Stimulated activated CD4-positive, alpha-beta T cell treated with anti-CD3 and anti-CD28 coated beads, TNF-alpha, amount 100 ng/mL, for 24 hours (primary cell): ENCODE measurements at regions not wholly inside any gene's neighbourhood (a gene's known extent, or its start where the extent isn't known, plus 50 kb on each side); places are given as distances from the start of the nearest gene placed in this dataset.
A peak's percentile ranks its signal among the peaks of the same experiment; 100 is the strongest.
"Not testable (repeated sequence)": the region's sequence is repeated elsewhere in the genome, so short reads cannot be mapped to it uniquely, and the experiment has no call there.

ENCODE experiments used
- DNase-seq, 3 experiments: peaks; one replicate each; pipeline ENCODE4 v3.0.0-alpha.2; 2020; ENCODE audit warnings: low read depth in 3 of 3

DNA sequence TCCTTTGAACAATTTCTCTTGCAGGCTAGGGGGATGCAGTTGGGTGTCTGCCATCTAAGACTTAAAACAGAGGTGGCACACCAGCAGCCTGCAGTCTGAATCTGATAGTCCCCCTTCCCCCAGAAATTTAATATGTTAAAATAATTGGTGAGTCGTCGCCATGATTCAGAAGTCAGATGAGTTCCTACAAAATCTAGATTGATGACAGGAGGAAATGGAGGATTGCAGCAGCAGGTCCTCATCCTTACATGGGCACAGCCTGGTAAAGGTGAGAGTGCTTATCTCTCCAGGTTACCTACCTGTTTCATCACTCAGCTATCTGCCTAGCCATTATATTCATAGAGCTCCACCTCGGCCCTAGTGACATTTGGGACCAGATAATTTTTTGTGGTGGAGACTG, 112.3 kb downstream of the PCSK1 start:
- no peak for DNase-seq

DNA sequence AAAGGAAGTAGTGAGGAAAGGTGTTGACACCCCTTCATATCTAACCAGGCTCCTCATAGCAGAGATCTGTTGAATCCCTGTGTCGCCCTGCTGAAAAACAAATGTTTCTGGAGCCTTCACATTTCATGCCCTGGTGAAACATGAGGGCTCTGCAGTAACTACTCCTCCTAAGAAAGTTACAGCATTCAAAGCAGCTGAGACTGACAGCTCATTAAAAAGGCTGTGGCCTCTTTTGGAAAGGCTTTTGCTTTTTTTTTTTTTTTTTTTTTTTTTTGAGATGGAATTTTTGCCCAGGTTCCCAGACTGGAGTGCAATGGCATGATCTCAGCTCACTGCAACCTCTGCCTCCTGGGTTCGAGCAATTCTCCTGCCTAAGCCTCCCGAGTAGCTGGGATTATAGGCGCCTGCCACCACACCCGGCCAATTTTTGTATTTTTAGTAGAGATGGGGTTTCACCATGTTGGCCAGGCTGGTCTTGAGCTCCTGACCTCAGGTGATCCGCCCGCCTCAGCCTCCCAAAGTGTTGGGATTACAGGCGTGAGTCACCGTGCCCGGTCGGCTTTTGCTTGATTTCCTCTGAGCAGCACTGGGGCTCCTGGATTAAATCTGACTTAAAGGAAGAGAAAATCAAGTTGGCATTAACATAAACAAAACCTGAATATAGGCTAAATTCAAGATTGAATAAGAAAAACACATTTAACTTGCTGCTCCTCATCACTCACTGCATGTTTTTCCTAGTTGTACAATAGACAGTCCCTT, 112.9 kb downstream of the PCSK1 start:
- DNase-seq, result not testable (repeated sequence)

DNA sequence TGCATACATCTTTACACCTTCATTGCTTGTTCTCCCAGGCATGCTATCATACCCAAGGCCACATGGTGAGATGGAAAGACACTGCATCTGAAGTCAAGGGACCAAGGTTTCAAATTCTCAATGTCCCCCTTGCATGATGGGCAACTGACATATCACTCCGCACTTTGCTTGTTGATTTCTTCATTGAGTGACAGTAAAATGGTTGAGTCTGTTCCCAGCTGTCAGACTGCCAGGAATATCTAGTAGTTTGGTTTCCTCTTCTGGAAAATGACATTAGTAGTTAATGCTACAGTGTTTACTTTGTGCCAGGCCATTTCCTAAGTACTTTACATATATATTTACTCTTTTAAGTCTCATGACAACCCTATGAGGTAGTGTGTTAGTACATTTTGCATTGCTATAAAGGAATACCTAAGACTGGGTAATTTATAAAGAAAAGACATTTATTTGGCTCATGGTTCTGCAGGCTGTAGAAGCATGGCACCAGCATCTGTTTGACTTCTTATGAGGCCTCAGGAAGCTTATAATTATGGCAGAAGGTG, 114.4 kb downstream of the PCSK1 start:
- no peak for DNase-seq

DNA sequence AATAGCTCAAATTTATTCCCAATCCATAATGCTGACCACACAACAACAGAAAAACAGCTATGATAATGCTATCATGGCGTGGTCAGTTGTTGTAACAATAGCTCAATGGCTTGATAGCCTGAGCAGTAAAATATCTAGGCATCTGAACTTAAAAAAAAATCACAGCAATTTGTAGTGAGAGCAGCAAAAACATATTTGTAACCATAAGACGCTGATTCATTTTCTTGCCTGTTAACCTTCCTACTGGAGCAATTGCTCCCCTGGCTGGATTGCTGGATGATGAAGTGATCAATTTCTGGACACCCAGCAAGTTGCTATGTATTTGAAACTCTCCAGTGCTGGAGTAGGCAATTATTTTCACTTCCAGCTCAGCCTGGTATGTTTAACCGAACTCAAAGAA, 115.1 kb downstream of the PCSK1 start:
- DNase-seq, result no peak

DNA sequence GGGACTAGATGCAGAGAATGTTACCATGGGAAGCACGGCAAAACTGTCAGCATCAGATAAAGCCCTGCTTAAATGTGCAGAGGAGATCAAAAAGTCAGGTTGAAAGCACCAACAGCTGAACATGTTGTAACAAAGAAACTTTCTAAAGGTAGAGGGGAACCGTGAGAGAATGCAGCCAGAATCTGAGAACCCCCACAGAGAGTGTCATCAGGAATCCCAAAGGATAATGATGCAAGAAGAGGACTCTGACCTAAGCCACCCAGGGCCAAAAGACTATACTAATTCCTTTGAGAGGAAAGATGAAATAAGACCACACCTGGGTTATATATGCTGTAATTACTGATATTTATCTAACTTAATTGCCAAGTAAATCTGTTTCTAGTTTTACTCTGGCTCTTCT, 116.6 kb downstream of the PCSK1 start:
- DNase-seq, result no peak

DNA sequence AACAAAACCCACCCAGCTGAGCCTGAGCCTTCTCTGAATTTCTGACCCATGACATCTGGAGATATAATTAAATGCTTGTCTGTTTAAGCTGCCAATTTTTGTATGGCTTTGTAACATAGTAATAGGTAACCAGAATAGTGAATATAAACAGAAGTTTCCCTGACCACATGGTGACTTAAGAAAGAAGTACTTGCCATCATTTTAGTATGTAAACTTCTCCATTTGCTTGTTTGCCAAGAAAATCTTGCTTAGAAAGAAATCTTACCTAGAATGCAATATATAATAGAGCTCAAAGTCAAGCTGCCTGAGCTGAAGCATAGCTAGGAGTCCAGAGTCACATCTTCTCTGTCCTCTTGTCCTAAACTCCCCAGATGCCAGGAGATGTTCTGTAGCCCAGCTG, 117.0 kb downstream of the PCSK1 start:
- no peak for DNase-seq

DNA sequence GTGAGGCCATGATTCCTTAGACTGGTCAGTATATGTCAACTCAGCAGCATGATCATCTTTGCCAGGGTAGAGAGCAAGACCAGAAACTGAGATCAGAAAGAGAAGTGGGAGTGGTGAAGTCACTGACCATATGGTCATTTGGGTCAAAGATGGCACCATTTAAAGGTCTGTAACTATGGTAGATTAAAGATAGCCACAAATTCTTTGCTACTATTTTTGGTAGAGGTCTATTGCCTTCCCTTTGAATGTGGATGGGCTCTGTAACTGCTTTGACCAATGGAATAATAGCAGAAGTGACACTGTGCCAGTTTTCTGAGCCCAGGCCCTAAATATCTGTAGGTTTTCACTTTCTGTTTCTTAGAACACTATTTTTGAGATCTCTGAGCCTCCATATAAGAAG, 117.6 kb downstream of the PCSK1 start:
- DNase-seq, result no peak

DNA sequence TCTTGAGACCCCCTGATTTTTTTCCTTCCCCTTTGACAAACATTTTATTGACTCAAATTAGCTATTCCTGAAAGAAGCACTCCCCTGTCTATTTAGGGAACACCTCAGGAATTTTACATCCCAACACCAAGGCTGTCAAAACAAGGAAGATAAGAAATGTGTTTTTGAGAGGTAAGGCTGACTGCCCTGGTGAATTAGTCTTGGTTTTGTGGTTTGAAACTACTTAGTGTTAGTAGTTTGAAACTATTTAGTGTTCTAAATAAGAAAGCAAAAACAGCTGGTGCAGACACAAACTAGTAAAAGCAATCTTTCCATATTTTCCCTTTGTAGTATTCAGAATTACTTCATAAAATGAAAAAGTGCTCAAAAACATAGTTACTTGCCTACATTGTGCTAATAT, 120.7 kb downstream of the PCSK1 start:
- DNase-seq, result no peak

DNA sequence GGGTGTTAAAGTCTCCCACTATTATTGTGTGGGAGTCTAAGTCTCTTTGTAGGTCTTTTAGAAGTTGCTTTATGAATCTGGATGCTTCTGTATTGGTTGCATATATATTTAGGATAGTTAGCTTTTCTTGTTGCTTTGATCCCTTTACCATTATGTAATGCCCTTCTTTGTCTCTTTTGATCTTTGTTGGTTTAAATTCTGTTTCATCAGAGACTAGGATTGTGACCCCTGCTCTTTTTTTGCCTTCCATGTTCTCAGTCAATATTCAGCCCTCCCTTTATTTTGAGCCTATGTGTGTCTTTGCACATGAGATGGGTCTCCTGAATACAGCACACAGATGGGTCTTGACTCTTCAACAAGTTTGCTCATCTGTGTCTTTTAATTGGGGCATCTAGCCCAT, 126.0 kb downstream of the PCSK1 start:
- DNase-seq, result not testable (repeated sequence)

DNA sequence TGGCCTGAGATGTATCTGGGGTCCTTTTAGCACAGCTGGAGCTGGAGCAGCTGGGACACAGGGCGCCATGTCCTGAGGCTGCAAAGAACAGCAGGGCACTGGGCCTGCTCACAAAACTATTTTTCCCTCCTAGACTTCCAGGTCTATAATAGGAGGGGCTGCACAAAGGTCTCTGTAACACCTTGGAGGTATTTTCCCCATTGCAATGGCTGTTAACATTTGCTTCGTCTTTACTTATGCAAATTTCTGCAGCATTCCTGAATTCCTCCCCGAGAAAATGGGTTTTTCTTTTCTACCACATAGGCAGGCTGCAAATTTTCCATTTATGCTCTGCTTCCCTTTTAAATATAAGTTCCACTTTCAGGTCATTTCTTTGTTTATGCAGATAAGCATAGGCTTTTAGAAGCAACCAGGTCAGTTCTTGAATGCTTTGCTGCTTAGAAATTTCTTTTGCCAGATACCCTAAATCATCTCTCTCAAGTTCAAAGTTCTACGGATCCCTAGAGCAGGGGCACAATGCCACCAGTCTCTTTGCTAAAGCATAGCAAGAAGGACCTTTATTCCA, 130.8 kb downstream of the PCSK1 start:
- DNase-seq, result no peak

DNA sequence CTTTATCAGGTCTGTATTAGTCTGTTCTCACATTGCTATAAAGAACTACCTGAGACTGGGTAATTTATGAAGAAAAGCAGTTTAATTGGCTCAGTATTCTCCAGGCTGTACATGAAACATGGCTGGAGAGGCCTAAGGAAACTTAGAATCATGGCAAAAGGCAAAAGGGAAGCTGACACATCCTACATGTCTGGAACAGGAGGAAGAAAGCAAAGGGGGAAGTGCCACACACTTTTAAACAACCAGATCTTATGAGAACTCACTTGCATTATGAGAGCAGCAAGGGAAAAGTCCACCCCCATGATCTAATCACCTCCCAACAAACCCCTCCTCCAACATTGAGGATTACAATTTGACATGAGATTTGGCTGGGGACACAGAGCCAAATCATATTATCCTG, 132.1 kb downstream of the PCSK1 start:
- no peak for DNase-seq

DNA sequence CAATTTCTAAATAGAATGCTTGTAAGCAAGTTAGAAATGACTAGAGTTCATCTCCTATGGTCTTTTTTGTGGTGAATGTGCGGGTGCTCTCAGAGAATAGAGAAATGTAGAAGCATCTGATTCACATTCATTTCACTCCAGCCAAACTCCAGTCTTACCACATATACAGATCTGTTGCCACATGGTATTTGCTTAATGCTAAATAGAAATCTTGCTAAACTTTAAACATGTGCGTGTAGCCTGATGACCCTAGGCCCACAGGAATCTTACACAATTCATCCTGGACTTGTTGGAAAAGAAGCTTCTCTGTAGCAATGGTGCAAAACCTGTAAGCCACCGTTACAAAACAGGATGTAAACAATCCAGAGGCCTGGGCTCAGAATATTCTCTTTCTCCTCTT, 135.2 kb downstream of the PCSK1 start:
- no peak for DNase-seq

DNA sequence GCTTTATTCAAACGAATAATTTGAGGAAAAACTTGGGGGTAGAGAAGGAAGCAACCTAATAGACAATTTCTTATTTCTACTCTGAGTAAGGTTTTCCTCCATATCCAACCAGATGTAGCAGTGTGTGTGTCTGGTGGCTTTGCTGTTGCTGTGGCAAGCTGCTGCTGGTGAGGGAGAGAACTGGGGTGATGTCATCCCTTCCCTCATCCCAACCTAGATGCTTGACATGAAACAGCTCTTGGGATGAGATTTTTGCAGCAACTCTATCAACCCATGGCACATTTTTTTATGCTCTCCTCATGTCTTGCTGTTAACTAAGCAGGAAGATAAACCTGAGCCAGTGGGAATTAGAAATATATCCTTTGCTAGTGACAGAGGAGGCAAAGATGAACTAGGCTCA, 135.8 kb downstream of the PCSK1 start:
- DNase-seq, result no peak

DNA sequence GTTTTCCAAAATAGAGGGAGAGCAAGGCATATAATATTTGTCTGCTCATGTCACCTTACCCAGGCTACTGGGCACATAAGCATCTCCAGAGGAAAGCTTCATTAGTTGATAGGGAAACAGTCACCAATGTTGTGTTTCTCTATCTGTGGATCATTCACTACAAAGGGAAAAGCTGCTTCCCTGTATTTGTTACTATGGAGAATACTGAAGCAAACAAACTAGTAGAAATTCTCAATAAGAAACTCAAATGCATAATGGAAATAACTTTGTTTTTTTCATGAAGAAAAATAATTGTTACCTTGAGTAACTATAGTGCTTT, 138.2 kb downstream of the PCSK1 start:
- DNase-seq, result no peak

DNA sequence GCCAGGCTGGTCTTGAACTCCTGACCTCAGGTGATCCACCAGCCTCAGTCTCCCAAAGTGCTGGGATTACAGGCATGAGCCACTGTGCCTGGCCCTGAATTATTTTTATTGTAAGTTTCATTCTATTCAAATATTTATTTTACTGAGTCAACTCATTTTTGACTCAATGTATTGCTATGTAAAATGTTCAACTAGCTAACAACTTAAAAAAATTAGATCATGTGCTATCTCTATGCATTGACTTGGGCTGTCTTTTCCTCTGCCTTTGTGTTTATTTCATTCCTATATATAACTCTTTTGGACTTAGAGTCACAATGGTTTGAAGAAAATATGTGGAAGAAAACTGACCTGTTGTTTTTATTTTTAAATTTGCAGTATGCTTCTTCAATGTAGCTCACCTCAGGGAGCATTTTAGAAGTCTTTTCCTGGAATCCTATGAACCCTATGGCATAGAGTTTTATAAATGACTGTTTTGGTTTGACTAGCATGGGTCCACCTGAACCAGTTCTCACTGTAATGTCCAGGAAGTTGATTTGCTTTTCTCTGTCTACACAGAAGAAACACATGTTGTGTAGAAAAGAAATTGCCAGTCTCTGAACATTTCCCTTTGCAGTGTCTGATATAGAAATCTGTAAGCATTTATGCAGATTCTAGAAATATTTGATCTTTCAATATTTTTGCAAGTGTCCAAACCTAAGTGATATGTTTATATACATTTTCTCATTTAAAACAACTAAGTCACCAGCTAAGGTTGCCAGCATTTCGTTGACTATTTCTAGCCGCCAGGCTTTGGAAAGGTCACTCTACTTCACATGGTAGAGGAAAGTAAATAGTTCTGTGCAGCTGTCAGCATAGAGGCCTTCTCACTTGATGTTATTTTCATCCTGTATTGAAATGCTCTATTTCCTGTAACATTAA, 138.8 kb downstream of the PCSK1 start:
- DNase-seq, result no peak

DNA sequence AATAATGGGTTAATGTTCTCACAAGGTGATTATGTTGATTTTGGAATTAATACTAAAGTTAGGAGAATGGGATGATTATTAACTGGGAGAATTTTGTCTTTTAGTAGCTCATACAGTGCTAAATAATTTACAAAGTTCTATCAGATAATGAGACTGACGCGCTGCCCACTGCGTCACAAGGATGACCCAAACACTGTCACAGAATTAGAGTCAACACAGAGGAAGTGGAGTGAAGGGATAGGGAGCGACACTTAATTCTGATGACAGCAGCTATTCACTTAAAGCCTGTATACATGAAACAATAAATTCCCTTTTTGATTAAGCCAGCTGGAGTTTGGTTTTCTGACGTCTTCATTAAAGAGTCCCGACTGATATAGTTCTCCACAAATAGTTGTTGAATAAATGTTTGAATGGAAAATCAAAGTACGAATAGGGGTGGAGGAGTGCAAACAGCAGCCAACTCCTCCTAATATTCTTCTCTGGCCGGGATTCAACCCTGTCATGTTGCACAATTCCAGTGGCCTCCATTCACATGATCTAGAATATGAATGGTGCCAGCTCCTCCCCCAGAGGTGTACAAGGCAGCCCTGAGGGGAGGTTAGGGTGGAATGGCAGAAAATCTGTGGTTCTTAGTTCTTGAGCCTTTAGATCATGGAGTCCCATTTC, 140.3 kb downstream of the PCSK1 start:
- no peak for DNase-seq

DNA sequence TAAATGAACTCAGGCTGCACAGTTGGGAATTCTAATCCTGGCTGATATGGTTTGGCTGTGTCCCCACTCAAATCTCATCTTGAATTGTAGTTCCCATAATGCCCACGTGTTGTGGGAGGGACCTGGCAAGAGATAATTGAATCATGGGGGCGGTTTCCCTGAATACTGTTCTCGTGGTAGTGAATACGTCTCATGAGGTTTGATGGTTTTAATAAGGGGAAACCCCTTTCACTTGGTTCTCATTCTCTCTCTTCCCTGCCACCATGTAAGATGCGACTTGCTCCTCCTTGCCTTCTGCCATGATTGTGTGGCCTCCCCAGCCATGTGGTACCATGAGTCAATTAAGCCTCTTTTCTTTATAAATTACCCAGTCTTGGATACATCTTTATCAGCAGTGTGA, 143.8 kb downstream of the PCSK1 start:
- DNase-seq, result peak in 1 of 3 experiments; percentile 2

DNA sequence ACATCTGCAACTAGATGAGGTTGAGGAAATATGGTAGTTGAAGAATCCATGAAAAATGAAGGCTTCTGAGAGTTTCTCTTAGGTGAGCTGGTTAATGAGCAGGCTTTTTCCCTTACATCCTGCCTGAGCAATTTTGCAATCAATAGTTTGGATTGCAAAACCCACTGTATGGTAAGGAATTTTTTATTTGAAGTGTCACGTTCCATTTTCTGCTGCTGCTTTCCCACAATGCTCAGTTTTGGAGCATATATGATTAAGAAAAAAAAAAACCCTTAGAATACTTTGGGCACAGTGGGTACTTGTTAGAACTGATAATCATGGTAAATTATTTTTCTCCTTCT, 144.2 kb downstream of the PCSK1 start:
- no peak for DNase-seq

DNA sequence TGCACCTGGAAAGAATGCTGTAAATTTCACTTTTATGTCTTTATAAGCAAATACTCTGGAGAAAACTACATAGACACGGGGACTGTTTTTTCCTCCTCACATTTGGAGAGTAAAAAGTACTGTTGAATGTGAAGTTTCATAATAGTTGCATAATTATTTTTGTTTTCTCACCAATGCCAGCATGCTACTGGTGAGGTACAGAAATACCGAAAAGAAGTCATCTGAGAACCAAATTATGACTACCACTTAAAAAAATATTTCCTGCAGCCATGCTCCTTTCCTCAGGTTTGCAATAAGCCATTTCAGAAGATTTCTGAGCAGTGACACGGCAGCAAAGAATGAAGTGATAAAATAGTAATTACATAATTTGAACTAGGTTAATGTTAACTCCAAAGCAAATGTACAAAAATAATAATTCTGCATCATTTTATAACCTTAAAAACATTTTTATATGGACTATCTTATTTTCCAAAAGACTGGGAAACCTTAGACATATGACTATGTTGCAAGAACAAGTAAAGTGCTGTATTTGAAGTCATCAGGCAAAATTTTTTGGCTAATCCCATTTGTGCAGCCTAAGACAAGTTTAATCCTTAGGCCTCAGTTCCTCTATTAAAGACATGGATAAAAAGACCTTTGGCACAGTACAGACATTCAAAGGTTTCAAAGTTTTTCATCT, 144.7 kb downstream of the PCSK1 start:
- DNase-seq, result no peak

DNA sequence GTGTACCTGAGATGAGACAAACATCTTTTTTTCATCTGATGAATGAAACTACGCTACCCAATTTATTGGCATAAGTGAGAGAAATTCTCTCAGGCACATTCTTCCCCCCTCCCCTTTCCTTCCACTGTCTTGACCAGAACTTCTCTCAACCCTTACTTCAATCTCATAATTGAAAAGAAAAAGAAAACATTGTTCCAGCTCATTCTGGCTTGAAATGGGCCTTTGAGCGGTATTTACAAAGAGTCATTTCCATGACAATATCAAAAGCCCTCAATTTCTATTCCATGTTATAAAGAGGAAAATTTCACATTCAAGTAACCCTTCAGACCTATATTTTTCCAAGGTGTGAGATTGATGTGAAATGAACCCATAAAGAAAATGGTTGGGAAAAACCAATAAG, 145.9 kb downstream of the PCSK1 start:
- DNase-seq, result no peak

DNA sequence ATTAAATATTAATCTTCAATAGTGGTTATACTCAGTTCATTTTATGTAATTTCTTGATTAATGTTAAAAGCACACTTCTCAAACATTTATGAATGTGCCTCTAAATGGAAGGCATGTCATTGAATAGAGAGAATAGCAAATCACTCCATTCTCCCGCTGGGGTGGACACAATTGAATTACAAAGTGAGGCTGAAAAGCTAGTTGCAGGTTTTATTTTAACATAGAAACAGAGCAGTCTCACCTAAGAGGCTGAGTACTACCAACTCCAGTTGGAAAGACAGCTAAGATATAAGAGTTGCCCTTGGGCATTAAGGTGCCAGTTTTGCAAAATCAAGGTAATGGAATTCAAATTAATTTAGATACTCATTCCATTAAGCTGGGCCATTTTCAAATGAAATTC, 147.2 kb downstream of the PCSK1 start:
- no peak for DNase-seq
